Panc1 (cell line): ENCODE measurements at regions not wholly inside any gene's neighbourhood (a gene's known extent, or its start where the extent isn't known, plus 50 kb on each side); places are given as distances from the start of the nearest gene placed in this dataset.

Source experiments
- POLR2AphosphoS5 ChIP-seq: IDR thresholded peaks from 2 replicates; pipeline ENCODE4 v1.6.1; 2012; ENCODE audit warnings: mild to moderate bottlenecking, low read depth, low read length, moderate library complexity
- SIN3A ChIP-seq: IDR thresholded peaks from 2 replicates; pipeline ENCODE4 v1.6.1; 2012; ENCODE audit warnings: low read depth, mild to moderate bottlenecking, low read length, moderate library complexity, borderline replicate concordance; ENCODE audit not compliant: insufficient read depth
- TF ChIP-seq, protein P1 (sequence below): fragments of 450-650 bp; IDR thresholded peaks from 2 replicates; pipeline ENCODE4 v1.5.1; 2017; ENCODE audit warnings: mild to moderate bottlenecking

DNA sequence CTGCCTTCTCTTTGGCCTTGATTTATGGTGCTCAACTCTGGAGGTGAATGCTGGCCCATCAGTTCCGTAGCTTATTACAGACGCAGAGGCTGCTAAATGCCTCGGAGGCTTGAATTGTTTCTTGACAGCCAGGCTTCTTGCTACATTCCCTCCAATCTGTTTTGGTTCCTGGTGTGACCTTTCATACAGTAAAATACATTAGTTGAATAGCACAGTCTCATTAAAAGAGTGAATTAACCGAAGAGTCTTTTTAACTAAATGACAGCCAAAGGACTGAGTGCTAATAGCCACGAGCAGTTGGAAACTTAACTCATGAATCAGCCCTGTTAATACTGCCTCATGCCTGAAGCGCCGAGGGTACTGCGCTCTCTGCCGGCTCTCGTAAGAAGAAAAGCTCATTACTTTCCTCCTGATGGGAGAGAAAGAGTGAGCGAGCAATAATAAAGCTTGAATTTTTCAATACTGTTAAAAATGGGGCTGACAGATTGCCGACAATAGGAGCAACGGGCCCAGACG is 236.4 kb upstream of the GPR26 start:
- TF ChIP-seq, protein P1, sequence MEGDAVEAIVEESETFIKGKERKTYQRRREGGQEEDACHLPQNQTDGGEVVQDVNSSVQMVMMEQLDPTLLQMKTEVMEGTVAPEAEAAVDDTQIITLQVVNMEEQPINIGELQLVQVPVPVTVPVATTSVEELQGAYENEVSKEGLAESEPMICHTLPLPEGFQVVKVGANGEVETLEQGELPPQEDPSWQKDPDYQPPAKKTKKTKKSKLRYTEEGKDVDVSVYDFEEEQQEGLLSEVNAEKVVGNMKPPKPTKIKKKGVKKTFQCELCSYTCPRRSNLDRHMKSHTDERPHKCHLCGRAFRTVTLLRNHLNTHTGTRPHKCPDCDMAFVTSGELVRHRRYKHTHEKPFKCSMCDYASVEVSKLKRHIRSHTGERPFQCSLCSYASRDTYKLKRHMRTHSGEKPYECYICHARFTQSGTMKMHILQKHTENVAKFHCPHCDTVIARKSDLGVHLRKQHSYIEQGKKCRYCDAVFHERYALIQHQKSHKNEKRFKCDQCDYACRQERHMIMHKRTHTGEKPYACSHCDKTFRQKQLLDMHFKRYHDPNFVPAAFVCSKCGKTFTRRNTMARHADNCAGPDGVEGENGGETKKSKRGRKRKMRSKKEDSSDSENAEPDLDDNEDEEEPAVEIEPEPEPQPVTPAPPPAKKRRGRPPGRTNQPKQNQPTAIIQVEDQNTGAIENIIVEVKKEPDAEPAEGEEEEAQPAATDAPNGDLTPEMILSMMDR, result no peak
- no peak for TF ChIP-seq POLR2AphosphoS5
- no peak for TF ChIP-seq SIN3A
